ENCODE measurements at regions not wholly inside any gene's neighbourhood (a gene's known extent, or its start where the extent isn't known, plus 50 kb on each side); places are given as distances from the start of the nearest gene placed in this dataset.

- no peak for DNase-seq (ENCODE audit: low spot score)
These were observed 1590.0 kb upstream of the PCDH20 start for GRCh38 chr13:63005625-63006024.

- DNase-seq (ENCODE audit: low spot score), result no peak
These were observed 1582.0 kb upstream of the PCDH20 start for GRCh38 chr13:62997696-62998095.

- no peak for DNase-seq (ENCODE audit: low spot score)
These were observed 1581.5 kb upstream of the PCDH20 start for GRCh38 chr13:62997038-62997599.

GRCh38 chr13:62973804-62974203 lies 1558.2 kb upstream of the PCDH20 start:
- no peak for DNase-seq (ENCODE audit: low spot score)

GRCh38 chr13:62964522-62964921 lies 1548.9 kb upstream of the PCDH20 start:
- DNase-seq (ENCODE audit: low spot score), result no peak

- no peak for DNase-seq (ENCODE audit: low spot score)
These were observed 1545.1 kb upstream of the PCDH20 start for GRCh38 chr13:62960723-62961122.

GRCh38 chr13:62933809-62934208 lies 1518.2 kb upstream of the PCDH20 start:
- DNase-seq (ENCODE audit: low spot score), result no peak

GRCh38 chr13:62932256-62932883 lies 1516.7 kb upstream of the PCDH20 start:
- no peak for DNase-seq (ENCODE audit: low spot score)

- DNase-seq (ENCODE audit: low spot score), result no peak
These were observed 1516.2 kb upstream of the PCDH20 start for GRCh38 chr13:62931853-62932252.

- no peak for DNase-seq (ENCODE audit: low spot score)
These were observed 1508.7 kb upstream of the PCDH20 start for GRCh38 chr13:62924395-62924794.

GRCh38 chr13:62920159-62920558 lies 1504.5 kb upstream of the PCDH20 start:
- no peak for DNase-seq (ENCODE audit: low spot score)

- DNase-seq (ENCODE audit: low spot score), result no peak
These were observed 1503.8 kb upstream of the PCDH20 start for GRCh38 chr13:62919491-62919890.

- no peak for DNase-seq (ENCODE audit: low spot score)
These were observed 1495.0 kb upstream of the PCDH20 start for GRCh38 chr13:62910541-62911060.

GRCh38 chr13:62908321-62908720 lies 1492.7 kb upstream of the PCDH20 start:
- DNase-seq (ENCODE audit: low spot score), result no peak

- DNase-seq (ENCODE audit: low spot score), result no peak
These were observed 1491.2 kb upstream of the PCDH20 start for GRCh38 chr13:62906896-62907295.

GRCh38 chr13:62906469-62906868 lies 1490.8 kb upstream of the PCDH20 start:
- no peak for DNase-seq (ENCODE audit: low spot score)

- no peak for DNase-seq (ENCODE audit: low spot score)
These were observed 1471.4 kb upstream of the PCDH20 start for GRCh38 chr13:62887046-62887445.

GRCh38 chr13:62879071-62879470 lies 1463.4 kb upstream of the PCDH20 start:
- DNase-seq (ENCODE audit: low spot score), result no peak

- no peak for DNase-seq (ENCODE audit: low spot score)
These were observed 1459.5 kb upstream of the PCDH20 start for GRCh38 chr13:62875118-62875640.

GRCh38 chr13:62850331-62850730 lies 1434.7 kb upstream of the PCDH20 start:
- DNase-seq (ENCODE audit: low spot score), result no peak

GRCh38 chr13:62847520-62847919 lies 1431.9 kb upstream of the PCDH20 start:
- DNase-seq (ENCODE audit: low spot score), result no peak

- no peak for DNase-seq (ENCODE audit: low spot score)
These were observed 1430.7 kb upstream of the PCDH20 start for GRCh38 chr13:62846302-62846701.

- DNase-seq (ENCODE audit: low spot score), result no peak
These were observed 1423.7 kb upstream of the PCDH20 start for GRCh38 chr13:62839338-62839737.

- DNase-seq (ENCODE audit: low spot score), result no peak
These were observed 1423.3 kb upstream of the PCDH20 start for GRCh38 chr13:62838929-62839328.
